SIG-M5 (cell line): ENCODE measurements at regions not wholly inside any gene's neighbourhood (a gene's known extent, or its start where the extent isn't known, plus 50 kb on each side); places are given as distances from the start of the nearest gene placed in this dataset.
"Not testable (repeated sequence)": the region's sequence is repeated elsewhere in the genome, so short reads cannot be mapped to it uniquely, and the experiment has no call there.

Experiments used
- DNase-seq: peaks from one replicate; lab custom pipeline; 2025; lab: John Stamatoyannopoulos, UW

- no peak for DNase-seq
Measured at GRCh38 chr12:33678221-33678964, 238.8 kb upstream of the SYT10 start.

- no peak for DNase-seq
Measured at GRCh38 chr12:33690562-33690961, 250.9 kb upstream of the SYT10 start.

GRCh38 chr12:33703221-33703620, 263.6 kb upstream of the SYT10 start:
- no peak for DNase-seq

DNA sequence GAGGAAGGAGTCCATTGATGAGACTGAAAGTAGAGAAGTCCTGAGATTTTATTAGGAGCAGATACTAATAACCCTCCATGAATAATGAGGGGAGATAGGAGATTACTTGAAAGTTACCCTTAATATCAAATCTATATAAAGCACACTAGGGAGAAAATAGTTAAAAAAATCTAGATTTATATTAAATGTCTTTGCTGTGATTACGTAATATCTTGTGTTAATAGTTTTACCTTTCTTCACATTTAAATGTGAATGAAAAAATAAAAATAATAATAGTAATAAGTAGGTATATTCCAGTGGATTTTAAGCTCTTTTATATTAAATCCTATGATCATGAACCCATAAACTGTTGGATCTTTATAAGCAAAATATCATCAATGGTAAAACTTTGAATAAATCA, 267.3 kb upstream of the SYT10 start:
- no peak for DNase-seq

- DNase-seq = no peak
Measured at GRCh38 chr12:33708935-33709334, 269.3 kb upstream of the SYT10 start.

DNA sequence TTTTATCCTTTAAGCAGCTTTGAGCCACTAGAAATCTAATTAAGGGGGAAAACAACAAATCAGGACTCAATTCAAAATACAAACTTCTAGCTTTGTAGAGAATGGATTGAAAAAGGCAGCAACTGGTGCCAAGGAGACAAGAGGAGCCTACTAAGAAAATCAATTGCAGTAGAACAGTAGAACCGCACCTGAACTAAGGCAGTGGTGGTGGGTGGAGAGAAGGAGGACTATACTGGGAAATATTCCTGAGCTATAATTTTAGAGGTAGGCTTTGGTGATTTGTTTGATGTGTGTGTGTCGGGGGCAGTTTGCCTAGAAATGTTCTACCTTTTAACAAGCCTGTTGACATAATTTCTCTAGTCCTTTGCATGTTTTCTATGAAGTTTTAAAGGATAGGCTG, 270.9 kb upstream of the SYT10 start:
- no peak for DNase-seq

- DNase-seq = no peak
Measured at GRCh38 chr12:33718631-33719030, 279.0 kb upstream of the SYT10 start.

- no peak for DNase-seq
Measured at GRCh38 chr12:33721561-33721960, 281.9 kb upstream of the SYT10 start.

DNA sequence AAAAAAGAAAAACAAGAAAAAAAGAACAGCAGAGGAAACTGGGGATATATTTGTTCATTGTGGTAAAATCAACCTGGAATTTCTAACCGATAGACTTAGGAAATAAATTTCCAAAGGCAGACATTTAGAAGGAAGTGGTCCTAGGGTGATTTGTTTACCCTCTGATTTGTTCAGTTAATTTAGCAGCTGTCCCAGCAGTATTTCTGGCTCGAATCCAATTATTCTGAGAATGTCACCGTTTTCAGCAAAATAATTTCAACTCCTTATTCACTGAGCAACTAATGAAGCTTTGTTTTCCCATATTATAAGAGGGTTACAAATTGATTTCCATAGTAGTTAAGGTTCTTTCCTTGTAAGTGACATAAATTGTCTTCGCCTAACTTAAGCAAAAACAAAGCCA, 285.2 kb upstream of the SYT10 start:
- no peak for DNase-seq

DNA sequence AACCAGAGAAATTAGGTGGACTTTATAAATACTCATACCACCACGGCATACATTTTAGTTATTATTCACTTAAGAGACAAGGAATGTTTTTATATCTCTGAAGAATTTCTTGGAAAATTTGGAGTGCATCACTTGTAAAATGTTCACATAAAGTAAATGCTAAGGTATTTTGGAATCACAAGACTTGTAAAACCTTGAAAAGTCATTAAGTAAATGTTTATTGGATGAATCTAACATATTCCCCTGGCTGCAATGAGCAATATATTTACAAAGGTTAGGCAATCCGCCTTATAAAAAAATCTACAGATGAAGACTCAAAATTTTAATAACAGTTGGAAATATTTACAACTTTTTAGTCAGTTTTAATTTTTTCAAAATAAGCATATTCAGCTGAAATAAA, 287.4 kb upstream of the ALG10 start:
- no peak for DNase-seq

DNA sequence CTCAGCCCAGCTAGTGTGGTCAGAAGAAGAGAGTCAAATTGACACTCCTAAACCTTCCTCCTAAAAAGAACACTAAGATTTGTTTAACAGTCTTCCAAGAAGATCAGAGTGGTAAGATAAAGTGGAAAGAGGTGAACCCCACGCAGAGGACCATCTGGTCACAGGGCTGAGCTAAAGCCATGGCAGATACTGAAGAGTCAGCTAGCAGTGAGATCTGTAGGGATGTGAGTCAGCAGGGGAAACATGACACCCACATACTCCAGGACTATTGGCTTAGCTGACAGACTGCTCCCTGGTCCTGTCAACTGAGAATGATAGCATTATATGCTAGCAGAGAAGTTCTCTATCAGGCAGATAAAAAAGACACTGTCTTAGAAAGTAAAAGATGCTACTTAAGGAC, 269.4 kb upstream of the ALG10 start:
- no peak for DNase-seq

- no peak for DNase-seq
Measured at GRCh38 chr12:33757701-33758100, 264.6 kb upstream of the ALG10 start.

DNA sequence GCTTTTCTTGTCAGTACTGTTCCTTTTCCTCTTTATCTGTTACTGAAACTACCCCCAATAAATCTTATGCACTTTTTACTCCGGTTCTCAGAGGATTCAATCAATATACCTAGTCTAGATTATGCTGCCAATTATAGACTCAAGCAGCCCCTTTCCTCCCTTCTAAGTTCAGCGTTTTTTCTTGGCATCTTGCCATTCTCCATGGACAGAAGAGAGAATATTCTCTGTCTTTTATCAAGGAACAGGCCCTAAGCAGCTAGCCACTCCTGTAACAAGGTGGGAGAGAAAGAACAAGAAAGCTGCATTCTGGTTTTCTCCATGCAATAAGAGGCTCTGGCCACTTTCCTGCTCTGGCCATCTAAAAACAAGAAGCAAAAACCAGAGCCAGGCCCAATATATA, 263.0 kb upstream of the ALG10 start:
- DNase-seq = no peak

- DNase-seq = no peak
Measured at GRCh38 chr12:33763331-33763730, 259.0 kb upstream of the ALG10 start.

- DNase-seq = no peak
Measured at GRCh38 chr12:33770652-33771051, 251.6 kb upstream of the ALG10 start.

- DNase-seq = no peak
Measured at GRCh38 chr12:33771889-33772288, 250.4 kb upstream of the ALG10 start.

GRCh38 chr12:33773091-33773490, 249.2 kb upstream of the ALG10 start:
- DNase-seq = not testable (repeated sequence)

GRCh38 chr12:33786532-33786931, 235.8 kb upstream of the ALG10 start:
- DNase-seq = no peak

DNA sequence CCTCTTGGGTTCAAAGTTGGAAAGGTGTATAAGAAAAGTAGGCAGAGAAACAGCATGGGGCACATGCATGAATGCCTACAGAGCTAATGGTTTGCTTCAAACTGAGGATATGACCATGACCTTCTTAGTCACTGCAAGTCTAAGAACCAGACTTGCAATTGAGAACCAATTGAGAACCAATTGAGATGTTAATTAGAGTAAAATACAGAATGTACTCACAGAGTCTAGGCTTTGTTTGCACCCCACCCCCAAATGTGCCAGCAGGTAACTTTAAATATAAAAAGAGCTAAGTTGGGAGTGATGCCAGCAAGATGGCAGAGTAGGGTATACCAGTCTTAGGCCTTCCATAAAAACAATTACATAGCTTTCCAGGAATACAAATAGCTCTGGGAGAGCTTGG, 227.3 kb upstream of the ALG10 start:
- DNase-seq = no peak

DNA sequence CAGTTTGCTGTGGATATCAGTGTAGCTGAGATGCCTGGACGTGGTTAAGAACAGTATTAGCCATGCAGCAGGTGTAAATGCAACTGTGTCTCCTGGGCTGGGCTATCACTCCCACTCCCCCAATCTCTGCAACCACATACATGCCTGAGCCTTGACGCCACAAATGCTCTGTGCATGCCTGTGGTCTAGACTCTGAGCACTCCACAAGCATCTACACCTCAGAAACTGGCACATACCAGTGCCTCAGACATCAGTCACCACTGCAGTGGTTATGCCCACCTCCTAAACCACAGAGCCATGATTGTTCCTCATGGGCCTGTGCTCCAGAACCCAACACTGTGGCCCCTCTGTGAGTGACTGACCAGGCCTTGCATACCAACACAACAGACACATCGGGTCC, 226.8 kb upstream of the ALG10 start:
- DNase-seq = no peak

DNA sequence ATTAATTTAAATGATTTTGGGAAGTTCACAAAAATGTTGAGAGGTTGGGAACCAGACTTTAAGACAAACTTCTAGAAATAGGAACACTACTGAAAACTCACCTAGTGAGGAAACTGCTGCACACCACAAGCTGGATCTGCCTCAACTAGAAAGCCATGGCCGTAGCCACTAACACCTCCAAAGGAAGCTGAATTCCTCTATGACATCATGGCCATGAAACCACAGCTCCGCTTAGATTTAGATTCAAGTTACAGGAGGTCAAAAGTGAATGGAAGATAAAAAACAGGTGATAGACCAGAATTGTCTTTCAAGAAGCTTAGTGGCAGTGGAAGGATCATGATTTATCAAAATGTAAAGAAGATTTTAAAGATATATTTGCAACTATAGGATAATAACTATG, 208.8 kb upstream of the ALG10 start:
- DNase-seq = no peak

DNA sequence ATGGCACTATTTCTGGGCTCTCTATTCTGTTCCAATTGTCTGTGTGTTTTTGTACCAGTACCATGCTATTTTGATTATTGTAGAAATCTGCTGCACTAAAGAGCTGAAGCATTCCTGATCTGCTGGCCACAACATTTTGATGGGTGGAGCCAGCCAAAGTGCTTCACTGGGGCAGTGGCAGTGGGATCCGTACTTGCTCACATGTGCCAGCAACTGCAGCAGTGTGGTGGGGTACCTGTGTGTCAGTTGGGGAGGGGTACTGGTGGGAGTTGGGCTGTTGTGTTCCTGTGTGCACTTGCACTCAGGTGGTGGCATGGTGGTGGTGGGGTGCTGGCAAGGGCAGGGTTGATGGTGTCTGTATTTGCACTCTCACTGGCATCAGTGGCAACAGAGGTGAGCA, 204.6 kb upstream of the ALG10 start:
- DNase-seq = no peak

- DNase-seq = no peak
Measured at GRCh38 chr12:33818313-33818712, 204.0 kb upstream of the ALG10 start.

DNA sequence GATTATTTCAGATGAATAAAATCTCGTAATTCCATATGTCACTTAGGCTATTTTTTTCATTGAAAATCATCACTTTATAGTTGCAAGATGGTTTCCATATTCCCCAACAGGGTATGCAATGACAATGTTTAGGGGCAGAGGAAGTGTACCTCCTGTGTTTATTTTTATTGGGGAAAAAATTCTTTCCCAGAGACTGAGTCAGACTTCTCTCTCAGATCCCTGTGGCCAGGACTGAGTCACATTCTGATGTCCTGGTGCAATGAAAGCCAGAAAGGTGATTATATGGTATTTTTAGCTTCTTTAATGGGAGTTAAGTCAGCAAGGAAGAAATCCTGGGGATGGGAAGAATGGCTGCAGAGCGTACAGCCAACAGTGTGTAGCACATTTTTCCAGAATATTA, 196.9 kb upstream of the ALG10 start:
- DNase-seq = no peak
